ENCODE measurements at regions not wholly inside any gene's neighbourhood (a gene's known extent, or its start where the extent isn't known, plus 50 kb on each side); places are given as distances from the start of the nearest gene placed in this dataset.

DNA sequence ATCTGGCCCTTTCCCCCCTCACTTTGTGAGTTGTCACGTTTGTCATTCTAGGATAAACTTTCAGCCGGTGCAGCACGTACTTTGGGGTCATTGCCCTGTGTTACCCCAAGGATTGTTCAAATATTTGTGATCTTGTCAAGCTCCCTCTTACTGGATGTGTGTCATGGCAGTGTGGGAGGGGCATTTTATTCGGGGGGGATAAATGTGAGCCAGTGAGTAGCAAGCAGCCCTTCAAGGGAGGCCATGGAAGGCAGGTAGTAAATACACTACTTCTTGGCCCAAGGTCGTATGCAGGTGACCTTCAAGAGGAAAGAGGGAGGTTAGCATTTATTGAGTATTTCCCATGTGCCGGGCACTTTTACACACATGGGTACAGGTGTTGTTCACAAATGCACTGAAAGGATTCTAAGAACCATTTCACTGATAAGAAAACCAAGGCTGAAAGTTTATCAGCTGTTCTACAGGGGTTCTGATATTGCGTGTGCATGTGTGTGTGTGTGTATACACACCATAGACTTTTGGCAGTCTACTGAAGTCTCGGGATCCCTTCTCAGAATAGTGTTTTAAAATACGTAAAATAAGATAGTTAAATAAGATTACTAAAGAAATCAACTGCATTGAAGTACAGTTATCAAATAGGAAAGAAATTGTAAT, 410.3 kb upstream of the TBX3 start:
- TF ChIP-seq, protein P1, sequence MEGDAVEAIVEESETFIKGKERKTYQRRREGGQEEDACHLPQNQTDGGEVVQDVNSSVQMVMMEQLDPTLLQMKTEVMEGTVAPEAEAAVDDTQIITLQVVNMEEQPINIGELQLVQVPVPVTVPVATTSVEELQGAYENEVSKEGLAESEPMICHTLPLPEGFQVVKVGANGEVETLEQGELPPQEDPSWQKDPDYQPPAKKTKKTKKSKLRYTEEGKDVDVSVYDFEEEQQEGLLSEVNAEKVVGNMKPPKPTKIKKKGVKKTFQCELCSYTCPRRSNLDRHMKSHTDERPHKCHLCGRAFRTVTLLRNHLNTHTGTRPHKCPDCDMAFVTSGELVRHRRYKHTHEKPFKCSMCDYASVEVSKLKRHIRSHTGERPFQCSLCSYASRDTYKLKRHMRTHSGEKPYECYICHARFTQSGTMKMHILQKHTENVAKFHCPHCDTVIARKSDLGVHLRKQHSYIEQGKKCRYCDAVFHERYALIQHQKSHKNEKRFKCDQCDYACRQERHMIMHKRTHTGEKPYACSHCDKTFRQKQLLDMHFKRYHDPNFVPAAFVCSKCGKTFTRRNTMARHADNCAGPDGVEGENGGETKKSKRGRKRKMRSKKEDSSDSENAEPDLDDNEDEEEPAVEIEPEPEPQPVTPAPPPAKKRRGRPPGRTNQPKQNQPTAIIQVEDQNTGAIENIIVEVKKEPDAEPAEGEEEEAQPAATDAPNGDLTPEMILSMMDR (conservative IDR thresholded peaks at IDR 0.05) = no peak

DNA sequence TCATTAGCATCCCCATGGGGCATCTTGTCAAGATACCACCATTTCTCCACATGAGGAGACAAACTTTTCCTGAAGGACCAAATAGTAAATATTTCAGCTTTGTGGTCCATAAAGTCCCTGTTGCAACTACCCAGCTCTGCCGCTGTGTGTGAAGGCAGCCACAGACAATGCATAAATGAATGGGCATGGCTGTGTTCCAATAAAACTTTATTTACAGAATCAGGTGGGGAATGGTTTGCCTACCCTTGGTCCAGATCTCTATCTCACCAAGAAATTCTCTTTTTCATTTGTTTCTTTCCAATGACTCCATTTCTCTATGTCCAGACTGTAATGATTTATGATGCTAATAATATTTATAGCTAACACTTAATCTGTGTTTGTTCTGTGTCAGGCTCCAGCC, 409.3 kb upstream of the TBX3 start:
- TF ChIP-seq, protein P1 (conservative IDR thresholded peaks at IDR 0.05) = no peak
- no peak overlapping the region for H3K27ac ChIP-seq

More for the DNA sequence above, 410.3 kb upstream of the TBX3 start:
- H3K27ac ChIP-seq = no peak overlapping the region

DNA sequence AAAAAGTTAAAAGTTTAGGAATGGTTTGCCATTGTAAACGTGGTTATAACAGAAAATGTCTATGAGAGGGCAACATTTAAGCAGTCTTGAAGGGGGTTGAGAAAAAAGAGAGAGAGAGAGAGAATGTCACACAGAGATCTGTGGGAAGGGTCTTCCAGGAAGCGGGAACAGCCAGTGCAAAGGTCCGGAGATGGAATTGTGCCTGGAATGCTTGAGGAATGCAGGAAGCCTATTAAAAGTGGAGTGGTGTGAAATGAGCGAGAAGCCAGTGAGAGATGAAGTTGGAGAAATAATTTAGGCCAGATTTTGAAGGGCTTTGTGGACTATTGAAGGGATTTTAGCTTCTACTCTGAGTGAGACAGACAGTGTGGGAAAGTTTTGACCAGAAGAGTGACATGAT, 406.8 kb upstream of the TBX3 start:
- no peak overlapping the region for H3K27ac ChIP-seq
- TF ChIP-seq, protein P1 (conservative IDR thresholded peaks at IDR 0.05) = no peak

DNA sequence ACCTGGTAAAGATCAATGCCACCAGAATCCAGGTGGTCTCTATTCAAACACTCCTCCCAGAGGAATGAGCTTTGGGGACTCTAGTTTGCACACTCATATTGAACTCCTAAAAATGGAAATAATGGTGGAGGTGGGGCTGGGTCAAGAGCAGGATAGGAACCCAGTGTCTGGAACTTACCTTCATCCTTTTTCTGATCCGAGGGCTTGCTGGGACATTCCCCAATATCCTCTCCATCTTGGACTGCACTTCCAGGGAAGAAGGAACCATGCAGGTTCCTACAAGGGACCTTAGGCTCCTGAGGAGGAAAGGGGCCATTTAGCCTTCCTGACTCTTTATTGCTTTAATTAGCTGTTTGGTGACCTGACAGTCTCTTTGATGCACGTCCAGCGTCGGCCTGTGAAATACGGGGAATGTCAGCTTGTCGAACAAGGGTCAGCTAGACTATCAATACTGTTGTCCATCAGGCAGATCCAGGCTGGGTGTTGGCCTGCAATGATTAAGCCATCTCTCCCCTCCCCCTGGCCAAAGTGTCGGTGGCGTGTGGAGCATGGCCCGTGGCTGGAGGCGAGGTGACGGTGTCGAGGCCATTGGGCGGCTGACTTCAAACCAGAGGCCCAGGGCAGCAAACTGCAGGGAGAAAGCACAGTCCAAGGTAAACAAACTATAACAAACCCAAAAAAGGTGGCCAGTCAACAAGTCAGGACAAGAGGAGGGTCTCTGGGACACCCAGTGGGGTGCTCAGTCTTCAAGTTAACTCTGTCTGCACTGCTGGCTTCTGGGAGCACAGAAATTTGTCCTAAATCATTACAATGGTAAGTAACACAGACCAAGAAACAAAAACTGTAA, 405.2 kb upstream of the TBX3 start:
- no peak overlapping the region for H3K27ac ChIP-seq
- TF ChIP-seq, protein P1 (conservative IDR thresholded peaks at IDR 0.05) = no peak

DNA sequence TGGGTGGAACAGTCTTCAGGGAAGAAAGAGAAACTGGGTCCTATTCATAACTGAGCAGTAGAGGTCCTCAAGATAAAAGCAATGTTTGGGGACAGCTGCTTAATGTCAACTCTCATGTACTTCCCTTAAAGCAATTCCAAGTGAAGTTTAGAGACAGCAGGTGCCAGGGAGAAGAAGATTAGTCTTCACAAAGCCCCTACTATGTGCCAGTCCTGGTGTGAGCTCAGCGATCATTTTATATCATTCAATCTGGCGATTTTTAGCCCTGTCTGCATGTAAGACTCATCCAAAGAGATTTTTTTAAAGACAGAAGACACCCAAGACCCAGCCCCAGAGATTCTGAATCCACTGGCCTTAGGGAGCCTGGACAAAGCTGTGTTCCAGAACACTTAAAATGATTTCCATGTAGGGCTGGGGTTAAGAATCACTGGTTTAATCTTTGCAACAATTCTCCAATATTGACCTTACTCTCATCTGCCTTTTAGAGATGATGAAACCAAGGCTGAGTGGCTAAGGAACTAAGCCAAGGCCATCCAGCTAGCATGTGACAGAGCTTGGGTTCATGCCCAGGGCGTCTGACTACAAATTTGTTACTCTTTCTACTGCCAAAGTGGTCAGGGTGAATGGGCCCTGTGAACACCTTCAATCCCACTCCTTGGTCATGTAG, 404.5 kb upstream of the TBX3 start:
- H3K27ac ChIP-seq = no peak overlapping the region
- TF ChIP-seq, protein P1 (conservative IDR thresholded peaks at IDR 0.05) = no peak

DNA sequence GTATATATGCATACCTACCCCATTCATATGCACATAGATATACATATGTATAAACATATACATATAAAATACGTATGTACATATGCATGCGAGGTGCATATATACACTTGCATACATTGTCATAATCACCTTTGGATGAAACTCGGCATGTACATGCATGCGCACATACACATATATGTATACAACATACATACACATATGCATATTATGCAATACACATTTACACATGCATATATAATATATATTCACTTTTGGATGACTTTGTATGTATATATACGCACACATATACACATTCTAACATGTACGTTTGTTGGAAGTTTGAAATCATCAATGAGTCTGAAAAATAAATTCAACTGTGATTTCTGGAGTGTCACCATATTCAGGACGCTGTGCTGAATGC, 401.6 kb upstream of the TBX3 start:
- TF ChIP-seq, protein P1 (conservative IDR thresholded peaks at IDR 0.05) = no peak
- H3K27ac ChIP-seq = no peak overlapping the region

DNA sequence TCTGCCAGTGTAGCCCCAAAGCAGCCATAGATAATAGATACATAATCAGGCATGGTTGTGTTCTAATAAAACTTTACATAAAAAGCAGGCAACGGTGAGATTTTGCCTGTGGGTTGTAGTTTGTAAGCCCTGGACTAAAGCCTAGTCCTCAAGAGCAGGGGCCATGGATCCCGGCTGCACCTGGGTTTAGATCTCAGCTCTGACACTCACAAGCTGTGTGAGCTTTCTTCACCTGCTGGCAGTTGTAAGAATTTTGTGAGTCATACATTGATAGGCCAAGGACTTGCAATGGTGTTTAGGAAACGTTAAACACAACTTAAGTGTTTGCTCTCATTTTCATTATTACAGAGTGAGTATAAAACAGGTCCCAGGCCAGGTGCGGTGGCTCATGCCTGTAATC, 395.8 kb upstream of the TBX3 start:
- H3K27ac ChIP-seq = no peak overlapping the region
- TF ChIP-seq, protein P1 (conservative IDR thresholded peaks at IDR 0.05) = no peak
